ENCODE measurements at regions not wholly inside any gene's neighbourhood (a gene's known extent, or its start where the extent isn't known, plus 50 kb on each side); places are given as distances from the start of the nearest gene placed in this dataset.

- ATAC-seq (ENCODE audit: low FRiP score), result no peak
- no peak for DNase-seq (ENCODE audit: low spot score)
- no peak for TF ChIP-seq CTCF (IDR thresholded peaks at IDR 0.05)
Observed at GRCh38 chr6:141095308-141095707, 1037.4 kb upstream of the GJE1 start.

GRCh38 chr6:141088171-141088570, 1044.6 kb upstream of the GJE1 start:
- no peak for TF ChIP-seq CTCF (IDR thresholded peaks at IDR 0.05)
- no peak for DNase-seq (ENCODE audit: low spot score)
- ATAC-seq (ENCODE audit: low FRiP score), result no peak

- ATAC-seq (ENCODE audit: low FRiP score) (no peak), DNase-seq (ENCODE audit: low spot score) (no peak)
- no peak for TF ChIP-seq CTCF (IDR thresholded peaks at IDR 0.05)
Observed at GRCh38 chr6:141077355-141078333, 1055.1 kb upstream of the GJE1 start.

- TF ChIP-seq CTCF (IDR thresholded peaks at IDR 0.05), result no peak
- DNase-seq (ENCODE audit: low spot score) (no peak), ATAC-seq (ENCODE audit: low FRiP score) (no peak)
Observed at GRCh38 chr6:141057761-141058160, 1075.0 kb upstream of the GJE1 start.

- DNase-seq (ENCODE audit: low spot score) (no peak), ATAC-seq (ENCODE audit: low FRiP score) (peak; percentile 84)
- no peak for TF ChIP-seq CTCF (IDR thresholded peaks at IDR 0.05)
Observed at GRCh38 chr6:141056945-141057625, 1075.6 kb upstream of the GJE1 start.

GRCh38 chr6:141050471-141050870, 1082.3 kb upstream of the GJE1 start:
- DNase-seq (ENCODE audit: low spot score) (no peak), ATAC-seq (ENCODE audit: low FRiP score) (peak; percentile 84)
- no peak for TF ChIP-seq CTCF (IDR thresholded peaks at IDR 0.05)
